GM21526 (cell line): ENCODE measurements at regions not wholly inside any gene's neighbourhood (a gene's known extent, or its start where the extent isn't known, plus 50 kb on each side); places are given as distances from the start of the nearest gene placed in this dataset.
A peak's percentile ranks its signal among the peaks of the same experiment; 100 is the strongest.
"Not testable (repeated sequence)": the region's sequence is repeated elsewhere in the genome, so short reads cannot be mapped to it uniquely, and the experiment has no call there.

Experiments used
- ATAC-seq: cut with Tn5 transposase; IDR thresholded peaks from one replicate; pipeline ENCODE4 v1.9.1; 2021; ENCODE audit warnings: moderate library complexity; ENCODE audit not compliant: unreplicated experiment, low FRiP score

DNA sequence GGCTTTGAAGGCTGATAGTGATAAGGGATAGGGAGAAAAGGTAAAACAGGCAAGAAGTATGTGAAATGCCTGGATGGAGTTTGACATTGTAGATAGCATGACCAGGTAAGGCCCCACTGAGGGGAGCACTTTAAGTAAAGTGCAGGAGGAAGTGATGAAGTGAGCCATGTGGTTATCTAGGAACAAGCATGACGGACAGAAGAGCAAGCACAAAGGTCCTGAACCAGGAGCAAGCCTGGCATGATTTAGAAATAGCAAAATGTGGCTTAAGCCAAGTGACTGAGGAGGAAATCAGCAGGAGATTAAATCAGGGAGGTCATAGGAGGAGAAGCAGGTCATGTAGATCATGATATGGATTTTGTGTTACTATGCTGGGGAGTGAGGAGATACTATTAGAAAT is 129.2 kb downstream of the GLUL start:
- no peak for ATAC-seq

GRCh38 chr1:182261655-182262054 is 129.9 kb downstream of the GLUL start:
- no peak for ATAC-seq

DNA sequence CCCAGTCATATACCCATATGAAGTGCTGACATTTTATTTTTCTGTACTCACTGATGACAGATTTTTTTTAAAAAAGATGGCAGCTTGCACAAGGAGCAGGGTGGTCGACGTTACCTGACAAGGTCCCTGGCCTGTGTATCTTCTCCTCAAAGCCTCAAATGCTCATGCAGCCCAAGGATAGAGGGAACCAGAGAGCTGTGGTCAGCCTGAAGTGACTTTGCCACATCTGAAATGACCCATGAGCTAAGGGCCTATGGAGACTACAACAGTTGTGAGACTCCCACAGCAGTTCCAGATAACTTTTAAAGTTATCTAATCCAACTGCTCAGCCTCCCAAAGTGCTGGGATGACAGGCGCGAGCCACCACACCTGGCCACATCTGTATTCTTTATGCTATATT is 131.1 kb downstream of the GLUL start:
- no peak for ATAC-seq

- no peak for ATAC-seq
Measured at GRCh38 chr1:182259968-182260367, 131.6 kb downstream of the GLUL start.

DNA sequence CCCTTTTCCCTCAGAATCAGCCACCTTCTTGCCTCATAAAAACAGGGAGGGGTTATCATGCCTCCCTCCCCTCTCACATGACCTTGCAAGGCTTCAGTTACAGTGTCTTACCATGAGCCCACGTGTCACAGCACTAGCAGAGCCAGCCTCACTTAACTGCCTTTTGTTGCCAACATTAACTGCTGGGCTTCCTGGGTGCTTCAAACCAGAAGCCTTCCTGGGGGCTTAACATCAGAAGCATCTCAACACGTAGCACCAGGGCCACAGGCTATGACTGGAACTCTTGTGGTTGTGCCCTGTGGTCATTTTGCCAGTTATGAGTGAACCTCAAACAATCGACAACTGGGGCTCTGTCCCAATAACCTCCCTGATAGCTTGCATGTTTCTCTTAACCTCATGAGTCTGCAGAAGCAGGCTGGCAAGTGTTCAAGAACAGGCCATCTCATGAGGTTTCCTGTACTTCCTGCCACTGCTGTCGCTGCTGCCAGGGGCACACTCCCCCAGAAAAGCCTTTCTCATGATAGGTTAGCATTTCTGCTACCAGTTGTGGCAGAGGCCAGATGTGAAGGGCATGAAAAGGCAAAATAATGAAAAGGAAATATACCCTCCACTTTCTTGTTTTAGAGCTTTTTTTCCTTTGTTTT is 132.2 kb downstream of the GLUL start:
- no peak for ATAC-seq

GRCh38 chr1:182257369-182258063 is 134.1 kb downstream of the GLUL start:
- no peak for ATAC-seq

GRCh38 chr1:182256931-182257330 is 134.7 kb downstream of the GLUL start:
- ATAC-seq: no peak

DNA sequence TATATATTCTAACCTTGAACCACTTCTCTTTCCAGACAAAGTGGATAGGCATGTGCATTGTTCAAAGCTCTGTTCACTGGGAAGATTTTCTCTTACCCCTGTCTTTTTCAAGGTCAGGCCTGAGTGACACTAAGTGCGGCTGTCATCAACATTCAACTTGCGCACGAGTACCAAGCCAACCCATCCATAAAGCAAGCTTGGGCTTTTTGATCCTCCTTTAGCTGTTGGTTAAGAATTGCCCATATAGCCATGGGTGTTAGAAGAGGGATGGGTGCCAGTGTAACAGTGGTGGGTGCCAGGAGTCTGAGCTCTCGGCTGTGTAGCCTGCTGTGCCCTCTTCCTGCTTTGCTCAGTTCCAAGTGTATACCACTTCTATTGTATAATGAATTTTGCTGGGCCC is 136.1 kb downstream of the GLUL start:
- ATAC-seq: no peak

DNA sequence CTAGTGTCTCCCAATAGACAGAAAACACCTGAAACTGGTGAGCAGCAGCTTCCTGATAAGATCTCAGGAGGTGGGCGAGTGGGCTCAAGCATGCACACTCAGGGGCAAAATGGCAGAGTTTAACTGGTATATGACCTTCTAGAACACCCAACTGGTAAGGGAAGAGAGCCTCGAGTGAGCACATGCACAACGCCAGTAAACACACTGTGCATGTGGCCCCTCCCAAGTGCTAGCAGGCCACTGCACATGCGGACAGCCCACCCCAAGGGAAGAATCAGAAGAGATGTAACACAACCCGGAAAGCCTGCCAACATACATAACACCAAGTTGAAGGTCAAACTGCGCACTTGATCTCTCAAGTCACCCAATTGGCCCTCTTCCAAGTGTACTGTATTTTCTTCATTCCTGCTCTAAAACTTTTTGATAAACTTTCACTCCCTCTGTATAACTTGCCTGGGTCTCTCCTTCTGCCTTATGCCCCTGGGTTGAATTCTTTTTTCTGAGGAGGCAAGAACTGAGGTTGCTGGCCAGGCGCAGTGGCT is 138.2 kb downstream of the GLUL start:
- no peak for ATAC-seq

GRCh38 chr1:182251561-182251960 is 140.0 kb downstream of the GLUL start:
- ATAC-seq: no peak

- peak; percentile 83 for ATAC-seq
Measured at GRCh38 chr1:182249201-182249676, 142.4 kb downstream of the GLUL start.

- no peak for ATAC-seq
Measured at GRCh38 chr1:182248721-182249120, 142.9 kb downstream of the GLUL start.

DNA sequence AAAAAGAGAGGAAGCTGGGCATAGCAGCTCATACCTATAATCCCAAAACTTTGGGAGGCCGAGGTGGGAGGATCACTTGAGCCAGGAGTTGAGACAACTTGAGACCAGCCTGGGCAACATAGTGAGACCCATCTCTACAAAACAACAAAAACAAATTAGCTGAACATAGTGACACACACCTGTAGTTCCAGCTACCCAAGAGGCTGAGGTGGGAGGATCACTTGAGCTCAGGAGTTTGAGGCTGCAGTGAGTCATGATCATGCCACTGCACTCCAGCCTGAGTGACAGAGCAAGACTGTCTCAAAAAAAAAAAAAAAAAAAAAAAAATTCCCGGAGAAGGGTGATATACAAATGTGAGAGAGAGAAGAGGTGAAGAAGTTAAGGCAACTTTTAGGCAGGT is 143.8 kb downstream of the GLUL start:
- ATAC-seq: not testable (repeated sequence)

- no peak for ATAC-seq
Measured at GRCh38 chr1:182246783-182247182, 144.8 kb downstream of the GLUL start.

DNA sequence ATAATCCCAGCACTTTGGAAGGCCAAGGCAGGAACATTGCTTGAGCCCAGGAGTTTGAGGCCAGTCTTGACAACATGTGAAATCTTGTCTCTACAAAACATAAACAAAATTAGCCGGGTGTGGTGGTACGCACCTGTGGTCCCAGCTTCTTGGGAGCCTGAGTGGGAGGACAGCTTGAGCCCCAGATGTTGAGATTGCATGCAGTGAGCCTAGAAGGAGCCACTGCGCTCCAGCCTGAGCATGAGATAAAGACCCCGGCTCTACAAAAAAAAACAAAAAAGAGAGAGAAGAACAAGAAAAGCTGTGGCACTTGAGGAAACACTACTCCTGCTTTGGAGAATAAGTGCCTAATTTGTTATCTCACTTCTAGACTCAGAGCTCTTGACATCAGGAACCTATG is 146.6 kb downstream of the GLUL start:
- no peak for ATAC-seq

- ATAC-seq: no peak
Measured at GRCh38 chr1:182244451-182244850, 147.1 kb downstream of the GLUL start.

GRCh38 chr1:182242641-182243040 is 148.9 kb downstream of the GLUL start:
- ATAC-seq: no peak

- no peak for ATAC-seq
Measured at GRCh38 chr1:182240085-182240484, 151.5 kb downstream of the GLUL start.

DNA sequence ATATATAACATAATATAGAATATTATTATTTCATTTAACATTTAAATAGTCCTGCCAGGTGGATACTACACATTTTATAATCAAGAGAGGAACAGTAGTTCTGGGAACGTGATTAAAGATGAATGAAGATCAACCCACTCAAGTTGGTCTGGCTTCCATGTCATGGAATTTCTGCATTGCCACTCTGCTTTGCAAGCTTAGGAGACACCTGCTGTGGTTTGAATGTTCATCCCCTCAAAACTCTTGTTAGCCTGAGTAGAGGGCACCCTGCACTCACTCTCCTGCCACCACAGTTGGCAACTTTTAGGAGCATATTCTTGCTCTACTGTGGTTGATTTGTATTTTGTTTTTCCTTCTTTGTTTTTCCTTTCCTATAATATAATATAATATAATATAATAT is 153.2 kb downstream of the GLUL start:
- ATAC-seq: no peak

GRCh38 chr1:182237329-182237728 is 154.3 kb downstream of the GLUL start:
- no peak for ATAC-seq

- ATAC-seq: no peak
Measured at GRCh38 chr1:182236651-182237077, 154.9 kb downstream of the GLUL start.
